ENCODE measurements at regions not wholly inside any gene's neighbourhood (a gene's known extent, or its start where the extent isn't known, plus 50 kb on each side); places are given as distances from the start of the nearest gene placed in this dataset.
A peak's percentile ranks its signal among the peaks of the same experiment; 100 is the strongest.

GRCh38 chr5:130279386-130279785 lies 375.1 kb downstream of the CHSY3 start:
- intact Hi-C loops (cut with micrococcal nuclease; ENCODE audit: unreplicated experiment) (no loop called here), in situ Hi-C loops (cut with MboI) (no loop called here)
- ATAC-seq (no peak), FAIRE-seq (peak; percentile 54), DNase-seq (ENCODE audit: low read depth, low spot score) (no peak)
- no peaks in the 10 kb centered on the region for H3K4me1 ChIP-seq (ENCODE audit: control insufficient read depth, insufficient read depth, low read length)
- WGBS (ENCODE audit: insufficient coverage, insufficient replicate concordance, low lambda C conversion rate, missing lambda C conversion rate) = 0% methylated on average over 1 of the region's 1 CpG
- RAD21 ChIA-PET (ENCODE audit: unreplicated experiment) = no interaction called here
- H2AFZ ChIP-seq (ENCODE audit: control insufficient read depth, low read depth, low read length) = no peak overlapping the region
- no peak overlapping the region for H3K4me3 ChIP-seq
- no peaks in the 10 kb centered on the region for H4K20me1 ChIP-seq (ENCODE audit: control insufficient read depth, insufficient read depth)
- CTCF ChIA-PET = no interaction called here
- H3K9ac ChIP-seq (ENCODE audit: control insufficient read depth, insufficient read depth, low read length) = no peak overlapping the region
- no peak overlapping the region for H3K4me2 ChIP-seq (ENCODE audit: control insufficient read depth, insufficient read depth)
- no peak overlapping the region for H3K27ac ChIP-seq (ENCODE audit: control insufficient read depth, insufficient read depth)
- BruUV-seq (replicated peaks) = no TSS peak
- POLR2A ChIA-PET = no interaction called here
- no peaks in the 10 kb centered on the region for H3K9me3 ChIP-seq (replicated peaks; ENCODE audit: control insufficient read depth, insufficient read depth, low read length)
- no peaks in the 10 kb centered on the region for H3K36me3 ChIP-seq (ENCODE audit: control insufficient read depth in 2 of 2, insufficient read depth in 2 of 2, low read length in 1 of 2)
- SMC1A ChIA-PET (ENCODE audit: uncharacterized antibody, unreplicated experiment) = interaction anchor here (1.4 kb wide), 2 partner anchors 9 to 25 kb away, joined by 3 read pairs; no protein-coding TSS in a partner anchor
- TF ChIP-seq ZNF687 (IDR thresholded peaks at IDR 0.05) (no peak), ESRRA (IDR thresholded peaks at IDR 0.05; ENCODE audit: low read length) (no peak), GABPA (IDR thresholded peaks at IDR 0.05; ENCODE audit: low read depth) (no peak), SKIL (IDR thresholded peaks at IDR 0.05; ENCODE audit: low read depth, poor library complexity, severe bottlenecking) (no peak), HDGF (IDR thresholded peaks at IDR 0.05) (no peak), MEF2A (IDR thresholded peaks at IDR 0.05; ENCODE audit: insufficient read depth, low read depth, low read length) (no peak), HSF1 (IDR thresholded peaks at IDR 0.05; ENCODE audit: low read depth, low read length) (no peak), CHD2 (IDR thresholded peaks at IDR 0.05; ENCODE audit: borderline replicate concordance, low read depth, low read length) (no peak), E2F4 (IDR thresholded peaks at IDR 0.05; ENCODE audit: low read depth, low read length) (no peak), CHD1 (IDR thresholded peaks at IDR 0.05; ENCODE audit: low read depth, low read length) (no peak), PKNOX1 (IDR thresholded peaks at IDR 0.05) (no peak), NBN (IDR thresholded peaks at IDR 0.05) (no peak), RB1 (IDR thresholded peaks at IDR 0.05; ENCODE audit: borderline replicate concordance) (no peak), MYB (IDR thresholded peaks at IDR 0.05; ENCODE audit: borderline replicate concordance, low read depth, low read length) (no peak), RCOR1 (conservative IDR thresholded peaks at IDR 0.05; ENCODE audit: low read depth, low read length) (no peak), ZZZ3 (IDR thresholded peaks at IDR 0.05; ENCODE audit: control insufficient read depth, insufficient read length, low read depth) (no peak)
- no peaks in the 10 kb centered on the region for H3K79me2 ChIP-seq (ENCODE audit: control insufficient read depth, insufficient read depth, low read length)
- no peaks in the 10 kb centered on the region for H3K27me3 ChIP-seq (replicated peaks in 1 of 2; ENCODE audit: control insufficient read depth in 2 of 2, insufficient read depth in 2 of 2, low read length in 1 of 2)
